ENCODE measurements at regions not wholly inside any gene's neighbourhood (a gene's known extent, or its start where the extent isn't known, plus 50 kb on each side); places are given as distances from the start of the nearest gene placed in this dataset.

GRCh38 chr21:38963006-38963405 lies 157.3 kb downstream of the ETS2 start:
- Histone ChIP-seq H2BK5ac (ENCODE audit: insufficient read length, low read length) (no peak overlapping the region), H3K27ac (ENCODE audit: insufficient read length, low read depth, low read length) (no peak overlapping the region), H2BK120ac (ENCODE audit: low read depth, low read length, poor library complexity, severe bottlenecking) (no peak overlapping the region), H3K23me2 (ENCODE audit: insufficient read length, low read depth, low read length, poor library complexity, severe bottlenecking) (no peaks in the 10 kb centered on the region), H3K23ac (ENCODE audit: insufficient read length, low read depth, low read length) (no peak overlapping the region), H3K56ac (ENCODE audit: insufficient read length, low read depth, low read length) (no peak overlapping the region), H3K4me2 (ENCODE audit: insufficient read depth, insufficient read length, low read length) (no peak overlapping the region), H2AFZ (ENCODE audit: low read length) (no peak overlapping the region), H3K9me3 (ENCODE audit: control insufficient read depth, low read depth, low read length) (no peaks in the 10 kb centered on the region), H3K79me1 (ENCODE audit: insufficient read depth, low read depth, low read length, poor library complexity, severe bottlenecking) (no peaks in the 10 kb centered on the region), H3T11ph (ENCODE audit: low read length) (no peak overlapping the region), H2BK20ac (ENCODE audit: low read depth, low read length, poor library complexity, severe bottlenecking) (no peak overlapping the region), H4K20me1 (ENCODE audit: control insufficient read depth, insufficient read depth, insufficient read length) (no peaks in the 10 kb centered on the region), H2BK12ac (ENCODE audit: insufficient read length, low read depth, low read length) (no peak overlapping the region), H3K79me2 (ENCODE audit: insufficient read depth, low read length) (no peaks in the 10 kb centered on the region), H4K91ac (ENCODE audit: insufficient read length, low read depth, low read length) (no peak overlapping the region), H3K14ac (ENCODE audit: insufficient read depth, low read length) (no peak overlapping the region), H2AK5ac (ENCODE audit: insufficient read length, low read length) (no peak overlapping the region), H3K27me3 (ENCODE audit: insufficient read depth, low read length) (no peaks in the 10 kb centered on the region), H2BK15ac (ENCODE audit: low read depth, low read length) (no peak overlapping the region), H3K4ac (ENCODE audit: low read depth, low read length) (no peak overlapping the region), H3K4me1 (ENCODE audit: insufficient read depth, low read length) (no peaks in the 10 kb centered on the region; the same call in 1 of the 2 replicates), H3K9ac (ENCODE audit: extremely low read depth, insufficient read length, low read length) (no peak overlapping the region), H4K8ac (replicated peaks; ENCODE audit: insufficient read length, low read depth, low read length) (no peak overlapping the region), H4K5ac (ENCODE audit: insufficient read length, low read depth, low read length) (no peak overlapping the region), H3K18ac (ENCODE audit: insufficient read length, low read depth, low read length) (no peak overlapping the region)
- Mint-ChIP-seq H3K4me3 (no peak overlapping the region), H3K36me3 (ENCODE audit: insufficient read depth in 1 of 3, low read depth in 3 of 3) (peaks cover 0 to 14% (median 7%) of the 10 kb centered on the region in 3 experiments; a peak in 5 of 7 replicates), H3K4me1 (peaks cover 14 to 16% of the 10 kb centered on the region in 2 experiments), H3K27ac (no peak overlapping the region), H3K27me3 (ENCODE audit: low read depth) (peaks cover 7% of the 10 kb centered on the region; the same call in 1 of the 2 replicates), H3K9me3 (peaks cover 16 to 19% of the 10 kb centered on the region in 2 experiments)
- no peak for TF ChIP-seq CTCF (conservative IDR thresholded peaks at IDR 0.05)
- no CpG with 5 or more reads among the region's 6 CpGs for WGBS (ENCODE audit: extremely low coverage, insufficient read length, low lambda C conversion rate)
- no peak for DNase-seq
